HS-5 (cell line): ENCODE measurements at regions not wholly inside any gene's neighbourhood (a gene's known extent, or its start where the extent isn't known, plus 50 kb on each side); places are given as distances from the start of the nearest gene placed in this dataset.
A peak's percentile ranks its signal among the peaks of the same experiment; 100 is the strongest.

Source experiments
- DNase-seq: peaks from one replicate; pipeline ENCODE4 v3.0.0-alpha.2; 2012; ENCODE audit warnings: low read depth

GRCh38 chr1:38257374-38257773, 210.8 kb upstream of the POU3F1 start:
- no peak for DNase-seq

- DNase-seq = no peak
Measured at GRCh38 chr1:38256072-38256471, 209.5 kb upstream of the POU3F1 start.

- DNase-seq = no peak
Measured at GRCh38 chr1:38253314-38253713, 206.7 kb upstream of the POU3F1 start.

- DNase-seq = no peak
Measured at GRCh38 chr1:38250356-38250755, 203.8 kb upstream of the POU3F1 start.

GRCh38 chr1:38249001-38249400, 202.4 kb upstream of the POU3F1 start:
- no peak for DNase-seq

- DNase-seq = peak; percentile 6
Measured at GRCh38 chr1:38246955-38247952, 200.7 kb upstream of the POU3F1 start.

GRCh38 chr1:38244218-38244845, 197.7 kb upstream of the POU3F1 start:
- DNase-seq = no peak

- DNase-seq = no peak
Measured at GRCh38 chr1:38243106-38243505, 196.5 kb upstream of the POU3F1 start.

GRCh38 chr1:38242506-38242905, 195.9 kb upstream of the POU3F1 start:
- DNase-seq = no peak

GRCh38 chr1:38241594-38242334, 195.2 kb upstream of the POU3F1 start:
- DNase-seq = no peak

- no peak for DNase-seq
Measured at GRCh38 chr1:38240618-38241017, 194.0 kb upstream of the POU3F1 start.

GRCh38 chr1:38239258-38239835, 192.8 kb upstream of the POU3F1 start:
- DNase-seq = no peak

- no peak for DNase-seq
Measured at GRCh38 chr1:38238294-38238693, 191.7 kb upstream of the POU3F1 start.

- DNase-seq = peak; percentile 65
Measured at GRCh38 chr1:38235705-38236104, 189.1 kb upstream of the POU3F1 start.

GRCh38 chr1:38231941-38232340, 185.3 kb upstream of the POU3F1 start:
- DNase-seq = no peak

- DNase-seq = no peak
Measured at GRCh38 chr1:38228718-38229117, 182.1 kb upstream of the POU3F1 start.

- DNase-seq = no peak
Measured at GRCh38 chr1:38225745-38226144, 179.2 kb upstream of the POU3F1 start.

- no peak for DNase-seq
Measured at GRCh38 chr1:38223391-38223790, 176.8 kb upstream of the POU3F1 start.

GRCh38 chr1:38222891-38223290, 176.3 kb upstream of the POU3F1 start:
- no peak for DNase-seq

- peak; percentile 50 for DNase-seq
Measured at GRCh38 chr1:38221006-38221649, 174.5 kb upstream of the POU3F1 start.

- DNase-seq = no peak
Measured at GRCh38 chr1:38217316-38217715, 170.7 kb upstream of the POU3F1 start.
